HG02970 (cell line): ENCODE measurements at regions not wholly inside any gene's neighbourhood (a gene's known extent, or its start where the extent isn't known, plus 50 kb on each side); places are given as distances from the start of the nearest gene placed in this dataset.

Experiments
- ATAC-seq: cut with Tn5 transposase; IDR thresholded peaks from one replicate; pipeline ENCODE4 v1.9.1; 2021; ENCODE audit warnings: mild to moderate bottlenecking, moderate library complexity, moderate number of reproducible peaks; ENCODE audit not compliant: unreplicated experiment, low FRiP score

DNA sequence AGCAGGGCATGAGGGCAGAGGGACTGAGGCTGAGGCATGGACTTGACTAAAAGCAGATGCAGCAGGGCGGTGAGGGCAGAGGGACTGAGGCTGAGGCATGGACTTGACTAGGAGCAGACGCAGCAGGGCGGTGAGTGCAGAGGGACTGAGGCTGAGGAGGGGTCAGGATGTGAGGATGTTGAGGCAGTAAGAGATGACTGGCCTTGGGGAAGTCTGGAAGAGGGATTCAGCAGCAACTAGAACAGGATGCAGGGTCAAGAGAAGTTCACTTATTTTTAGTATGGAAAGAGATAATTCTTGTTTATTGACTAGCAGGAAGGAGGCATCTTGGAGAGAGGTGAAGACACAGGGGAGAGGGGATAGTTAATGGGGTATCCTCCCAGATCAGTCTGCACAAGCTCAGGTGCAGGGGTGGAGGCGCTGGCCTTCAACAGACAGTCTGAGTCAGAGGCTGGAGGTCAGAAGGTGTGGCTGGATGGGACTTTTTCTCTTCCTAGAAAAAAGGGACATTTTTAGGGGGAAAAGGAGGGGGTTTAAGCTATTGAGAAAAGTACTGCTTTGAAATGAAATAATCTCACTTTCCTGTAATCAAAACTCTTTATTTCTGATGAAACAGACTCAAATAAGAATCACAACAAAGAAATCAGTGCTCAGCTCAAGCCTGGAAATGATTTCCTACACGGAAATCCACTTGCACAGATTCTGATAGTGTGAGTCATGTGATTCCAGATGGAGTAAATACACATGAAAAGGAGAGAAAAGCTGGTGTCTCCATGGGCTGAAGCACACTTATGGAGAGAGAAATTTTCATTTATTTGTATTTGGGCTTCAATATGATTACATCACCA, 130.9 kb downstream of the PALM2AKAP2 start:
- ATAC-seq: no peak

DNA sequence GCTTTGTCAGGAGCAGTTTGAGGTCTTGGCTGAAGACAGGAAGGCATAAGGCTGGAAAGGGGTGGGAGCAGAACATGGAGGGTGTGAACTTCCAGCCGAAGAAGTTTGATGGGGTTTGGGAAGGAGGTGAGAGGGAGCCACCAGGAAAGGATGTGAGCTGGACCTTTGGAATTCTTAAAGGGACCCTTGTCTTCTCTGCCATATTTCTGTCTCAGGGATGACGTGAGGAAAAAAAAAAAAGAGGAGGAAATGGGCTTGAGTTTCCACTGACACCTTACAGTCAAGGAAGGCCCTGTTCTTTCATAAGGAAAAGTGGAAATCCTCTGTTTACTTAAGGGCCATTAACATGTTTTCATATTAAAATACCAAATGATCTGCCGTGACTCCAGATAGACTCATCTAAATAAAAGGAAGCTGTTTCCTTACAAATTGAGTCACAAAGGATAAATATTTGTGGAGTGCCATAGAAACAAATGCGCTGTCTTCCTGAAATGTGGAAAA, 132.1 kb downstream of the PALM2AKAP2 start:
- ATAC-seq: no peak

DNA sequence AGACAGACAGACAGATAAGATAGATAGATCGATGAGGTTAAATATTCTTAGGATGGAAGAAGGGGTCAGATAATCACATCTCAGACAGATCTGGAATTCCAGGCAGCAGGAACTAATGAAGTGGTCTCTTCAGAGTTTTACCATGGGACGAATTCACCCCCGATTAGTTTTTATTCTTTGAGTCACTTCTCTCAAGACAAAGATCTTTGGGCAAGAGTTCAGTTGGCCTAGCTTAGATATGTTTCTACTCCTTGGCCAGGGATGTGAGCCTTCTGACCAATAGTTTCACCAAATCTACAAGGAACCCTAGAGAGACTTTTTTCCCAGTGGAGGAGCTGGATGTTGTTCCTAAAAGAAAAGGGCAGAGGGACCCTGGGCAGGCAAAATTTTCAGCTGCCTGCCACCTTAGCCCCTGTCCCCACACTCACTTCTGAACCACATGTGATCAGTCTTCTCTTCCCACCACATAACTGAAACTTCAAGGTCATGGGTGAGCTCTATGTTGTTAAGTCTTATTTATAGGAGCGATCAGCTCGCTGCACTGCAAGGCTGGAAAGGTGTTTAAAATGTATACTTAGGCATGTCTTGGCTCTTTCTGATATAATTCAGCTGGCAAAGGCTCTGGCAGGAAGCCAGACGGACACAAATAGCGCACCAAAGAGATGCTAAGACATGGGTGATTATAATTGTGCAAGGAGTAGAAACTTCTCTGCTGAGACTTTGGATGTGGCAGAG, 132.9 kb downstream of the PALM2AKAP2 start:
- ATAC-seq: no peak

DNA sequence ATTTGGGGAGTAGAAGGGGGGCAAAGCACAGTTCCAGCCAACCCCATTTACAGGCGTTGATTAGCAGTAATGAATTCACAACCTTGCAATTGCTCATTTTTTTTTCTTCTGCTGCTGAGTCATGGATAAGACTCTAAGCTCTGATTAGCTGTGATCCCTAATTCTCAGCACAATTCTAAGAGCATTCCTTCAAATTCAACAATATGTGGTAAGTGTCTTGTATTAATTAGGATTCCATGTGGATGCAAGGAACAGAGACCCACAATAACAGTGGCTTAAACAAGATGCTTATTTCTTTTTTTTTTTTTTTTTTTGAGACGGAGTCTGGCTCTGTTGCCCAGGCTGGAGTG, 133.4 kb downstream of the PALM2AKAP2 start:
- ATAC-seq: no peak

DNA sequence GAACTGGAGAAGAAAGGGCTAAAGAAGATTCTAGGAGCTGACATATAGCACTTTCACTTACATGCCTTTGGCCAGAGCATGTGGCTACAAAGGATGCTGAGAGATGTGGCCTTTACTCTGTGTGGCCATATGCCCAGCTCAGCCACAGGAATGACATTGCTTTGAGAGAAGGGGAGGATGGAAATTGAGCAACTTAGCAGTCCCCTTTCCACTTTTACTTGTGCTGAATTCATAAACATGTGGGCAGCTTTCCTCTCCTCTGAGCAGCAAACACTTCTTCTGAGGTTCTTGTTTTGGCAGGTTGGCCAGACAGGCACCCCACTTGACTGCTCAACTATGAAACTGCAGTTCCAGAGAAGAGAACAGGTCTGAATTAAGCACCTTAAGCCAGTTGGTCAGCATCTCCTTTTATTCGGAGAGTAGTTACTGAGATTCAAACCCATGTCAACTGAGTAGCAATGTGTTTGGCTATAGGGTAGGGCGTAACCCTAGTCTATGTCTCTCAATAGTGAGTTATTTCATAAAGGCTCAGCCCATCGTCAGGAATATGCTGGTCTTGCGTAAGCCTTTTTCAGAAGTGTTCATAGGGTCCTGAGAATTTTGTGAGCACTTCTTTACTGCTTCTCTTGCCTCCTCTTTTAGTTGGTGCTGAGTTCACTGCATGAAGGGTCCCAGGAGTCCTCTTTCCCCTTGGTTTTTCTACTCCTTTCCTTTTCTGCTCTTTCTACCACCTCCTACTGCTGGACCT, 134.5 kb downstream of the PALM2AKAP2 start:
- ATAC-seq: no peak

DNA sequence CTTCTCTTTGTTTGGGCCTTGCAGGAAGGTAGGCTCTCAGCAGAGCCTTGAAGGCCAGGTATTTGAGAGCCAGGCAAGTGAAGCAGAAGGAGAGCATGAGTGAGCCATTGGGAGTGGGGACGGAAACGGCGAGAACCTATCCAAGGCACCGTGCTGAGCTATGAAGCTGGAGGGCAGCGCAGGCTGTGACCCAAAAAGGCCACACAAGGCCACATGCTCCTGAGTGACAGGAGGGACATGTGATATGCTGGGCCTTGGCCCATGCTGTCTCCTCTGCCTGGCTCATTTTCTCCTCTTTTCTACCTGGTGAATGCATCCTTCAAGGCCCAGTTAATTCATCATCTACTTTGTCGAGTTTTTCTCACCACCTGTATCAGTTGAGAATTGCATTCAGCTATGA, 136.3 kb downstream of the PALM2AKAP2 start:
- no peak for ATAC-seq

DNA sequence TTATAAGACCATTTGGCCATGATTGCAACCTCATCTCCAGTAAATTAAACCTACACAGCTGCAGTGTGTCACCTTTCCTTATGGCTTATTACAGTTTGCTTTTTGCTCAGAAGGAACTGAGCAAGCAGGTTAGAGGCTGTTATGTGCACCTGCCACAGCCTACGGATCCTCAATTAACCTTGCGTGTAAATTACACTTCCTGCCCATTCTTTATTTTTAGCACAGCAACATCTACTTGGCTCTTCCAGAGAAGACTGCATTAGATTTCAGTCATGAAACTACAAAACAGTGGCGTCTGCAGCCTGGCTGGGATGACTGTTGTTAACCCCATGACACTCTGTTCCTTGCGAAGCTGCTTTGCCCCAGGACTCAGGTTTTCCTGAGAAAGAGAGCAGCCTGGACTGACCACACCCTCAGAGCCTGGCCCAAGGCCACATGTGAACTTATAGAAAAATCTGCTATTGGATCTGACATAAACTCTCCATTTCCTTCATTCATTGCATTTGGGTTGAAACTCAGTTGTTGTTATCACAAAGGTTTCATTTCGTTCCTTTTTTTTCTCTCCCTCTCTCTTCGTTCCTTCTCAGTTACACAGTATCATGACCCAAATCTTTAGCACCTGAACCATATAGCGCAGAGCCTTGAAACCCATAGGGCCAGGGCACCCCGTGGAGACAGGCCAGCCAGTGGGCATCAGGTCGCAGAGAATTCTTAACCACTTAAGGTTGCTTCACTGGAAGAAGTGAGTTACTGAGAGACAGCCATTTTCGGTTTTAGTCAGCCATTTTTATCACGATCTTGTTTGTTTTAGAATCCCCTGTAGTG, 138.6 kb downstream of the PALM2AKAP2 start:
- ATAC-seq: peak; percentile 42

DNA sequence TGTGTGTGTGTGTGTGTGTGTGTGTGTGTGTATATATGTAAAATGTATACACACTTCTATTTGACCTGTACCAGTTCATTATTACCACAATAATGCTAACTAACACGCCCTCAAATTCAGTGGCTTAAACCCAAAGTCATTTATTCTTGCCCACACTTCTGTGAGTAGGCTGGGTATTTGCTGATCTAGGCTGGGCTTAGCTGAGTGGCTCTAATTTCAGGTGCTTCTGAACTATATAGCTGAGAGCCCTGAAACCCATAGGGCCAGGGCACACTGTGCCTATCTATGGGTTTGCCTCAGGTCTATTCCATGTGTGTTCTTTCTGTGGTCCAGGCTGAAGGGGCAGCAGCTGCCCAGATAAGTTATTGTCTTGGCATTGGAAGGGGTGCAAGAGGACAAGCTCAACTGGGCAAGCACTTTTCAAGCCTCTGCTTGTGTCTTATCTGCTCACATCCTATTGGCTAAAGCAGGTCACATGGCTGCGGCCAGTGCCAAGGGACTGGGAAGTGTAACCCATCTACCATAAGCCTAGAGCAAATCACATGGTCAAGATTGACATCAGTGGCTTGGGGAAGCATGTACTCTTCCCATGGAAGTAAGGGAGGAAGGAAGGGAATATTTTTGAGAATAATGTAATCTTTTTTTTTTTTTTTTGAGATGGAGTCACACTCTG, 139.9 kb downstream of the PALM2AKAP2 start:
- ATAC-seq: no peak

DNA sequence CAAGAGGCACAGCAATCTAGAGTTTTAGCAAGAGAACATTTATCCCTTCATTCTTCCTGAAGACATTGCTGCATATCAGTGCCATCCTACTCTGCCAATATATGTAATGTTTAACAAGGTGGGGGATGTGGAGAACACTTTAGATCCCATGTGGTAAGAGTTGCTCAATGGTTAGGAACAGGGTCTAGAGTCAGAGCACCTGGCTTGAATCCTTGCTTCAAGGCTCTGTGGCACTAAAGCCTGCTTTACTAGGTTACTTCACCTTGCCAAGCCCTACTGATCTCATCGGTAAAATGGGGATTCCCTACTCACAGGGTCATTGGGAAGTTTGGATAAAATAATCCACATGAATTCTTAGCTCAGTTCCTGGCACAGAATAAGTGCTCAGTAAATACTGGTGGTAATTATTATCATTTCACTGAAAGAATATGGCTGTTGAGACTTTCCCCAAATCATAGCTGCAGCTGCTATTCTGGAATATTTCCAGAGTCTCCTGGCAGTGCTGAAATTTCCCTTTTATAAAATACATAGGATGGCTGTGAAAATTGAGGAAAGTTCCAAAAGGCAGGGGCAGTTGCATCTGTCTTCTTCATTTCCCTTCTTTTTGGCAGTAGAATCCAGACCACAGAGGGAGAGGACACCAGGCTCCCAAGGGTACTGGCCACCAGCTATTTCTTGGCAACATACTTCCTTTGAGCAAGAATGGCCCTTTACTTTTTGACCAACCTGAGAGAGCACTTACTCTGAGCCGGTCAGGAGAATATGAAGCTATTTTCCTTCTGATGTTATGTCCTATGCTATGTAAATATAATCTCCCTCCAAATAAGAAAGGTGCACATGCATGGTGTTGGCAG, 142.8 kb downstream of the PALM2AKAP2 start:
- ATAC-seq: no peak

DNA sequence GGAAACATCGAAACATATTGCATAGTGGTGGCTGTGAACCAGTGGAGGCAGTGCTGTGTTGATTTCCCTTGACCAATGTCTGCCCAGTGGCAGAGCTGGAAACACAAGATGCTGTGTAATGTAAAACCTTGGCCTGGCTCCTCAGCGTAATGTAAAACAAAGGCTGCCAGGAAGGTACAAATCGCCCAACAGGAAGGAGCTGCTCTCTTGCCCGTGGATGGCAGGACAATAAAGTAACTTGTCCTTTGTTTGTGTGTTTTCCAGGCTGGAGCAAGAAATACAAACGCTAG, 143.4 kb downstream of the PALM2AKAP2 start:
- no peak for ATAC-seq

DNA sequence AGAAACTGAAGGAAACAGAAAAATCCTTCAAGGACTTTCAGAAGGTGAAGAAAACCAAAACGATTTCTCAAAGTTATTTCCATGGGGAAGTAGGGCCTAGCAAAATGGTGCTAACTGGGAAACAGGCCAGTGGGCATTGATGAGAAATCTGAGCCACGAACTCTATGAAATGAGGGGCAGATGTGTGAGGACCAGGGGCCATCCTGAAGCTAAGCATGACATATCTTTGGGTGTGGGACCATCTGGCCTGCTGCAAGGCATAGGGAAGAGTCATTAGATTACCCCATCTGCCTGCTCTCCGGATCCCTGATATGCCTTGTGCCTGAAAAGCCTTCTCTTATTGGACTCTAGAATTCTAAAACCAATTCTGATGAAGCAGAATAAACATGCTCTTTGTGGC, 143.8 kb downstream of the PALM2AKAP2 start:
- no peak for ATAC-seq

DNA sequence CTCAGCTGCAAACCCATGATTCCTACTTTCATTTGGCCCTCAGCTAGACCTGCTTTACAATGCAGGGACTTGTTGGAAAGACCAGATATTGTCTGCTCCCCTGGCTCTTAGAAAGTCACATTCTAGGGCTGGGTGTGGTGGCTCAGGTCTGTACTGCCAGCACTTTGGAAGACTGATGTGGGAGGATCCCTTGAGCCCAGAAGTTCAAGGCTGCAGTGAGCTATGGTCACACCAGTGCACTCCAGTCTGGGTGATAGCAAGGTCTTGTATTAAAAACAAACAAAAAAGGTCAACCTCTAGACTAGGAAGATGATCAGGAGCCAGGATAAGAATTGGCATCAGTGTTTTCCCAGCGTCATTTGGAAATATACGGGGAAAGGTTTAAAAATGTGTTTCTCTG, 145.8 kb downstream of the PALM2AKAP2 start:
- no peak for ATAC-seq

DNA sequence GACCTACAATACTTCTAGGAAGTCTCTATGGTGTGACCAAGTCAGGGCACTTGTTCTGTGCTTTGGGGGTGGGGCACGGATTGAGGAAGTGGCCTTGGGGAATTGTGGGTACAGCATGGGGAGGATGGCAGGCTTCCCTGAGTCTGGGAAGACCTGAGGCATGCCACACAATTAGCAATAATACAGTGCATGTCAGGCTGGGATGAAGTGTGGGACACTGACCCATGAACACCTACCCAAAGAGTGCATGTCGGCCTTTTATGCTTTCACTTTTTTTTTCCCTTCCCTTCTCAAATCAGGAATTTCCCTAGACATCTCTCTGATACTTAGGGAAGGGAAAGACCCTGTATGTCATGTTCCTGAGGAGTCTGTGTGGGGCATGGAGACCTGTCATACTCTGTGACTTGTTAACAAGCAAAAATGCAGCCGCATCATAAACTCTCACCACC, 146.4 kb downstream of the PALM2AKAP2 start:
- ATAC-seq: no peak

DNA sequence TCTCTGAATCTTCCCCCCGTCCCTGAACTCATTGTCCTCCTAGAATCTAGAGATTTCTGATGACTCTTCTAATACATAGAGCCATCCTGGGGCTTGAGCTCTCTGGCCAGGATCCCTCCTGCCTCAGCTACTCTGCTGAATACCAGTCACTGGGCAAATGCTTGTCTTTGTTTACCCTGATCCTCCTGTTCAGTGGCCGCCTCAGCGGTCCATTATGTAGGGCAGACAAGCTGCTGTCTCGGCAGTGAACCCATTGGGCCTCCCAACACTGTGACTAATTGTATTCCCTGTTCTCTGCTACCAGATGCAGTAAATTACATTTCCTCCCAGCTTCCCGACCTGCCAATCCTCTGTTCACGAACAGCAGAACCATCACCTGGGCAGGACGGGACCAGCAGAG, 151.6 kb downstream of the PALM2AKAP2 start:
- no peak for ATAC-seq

DNA sequence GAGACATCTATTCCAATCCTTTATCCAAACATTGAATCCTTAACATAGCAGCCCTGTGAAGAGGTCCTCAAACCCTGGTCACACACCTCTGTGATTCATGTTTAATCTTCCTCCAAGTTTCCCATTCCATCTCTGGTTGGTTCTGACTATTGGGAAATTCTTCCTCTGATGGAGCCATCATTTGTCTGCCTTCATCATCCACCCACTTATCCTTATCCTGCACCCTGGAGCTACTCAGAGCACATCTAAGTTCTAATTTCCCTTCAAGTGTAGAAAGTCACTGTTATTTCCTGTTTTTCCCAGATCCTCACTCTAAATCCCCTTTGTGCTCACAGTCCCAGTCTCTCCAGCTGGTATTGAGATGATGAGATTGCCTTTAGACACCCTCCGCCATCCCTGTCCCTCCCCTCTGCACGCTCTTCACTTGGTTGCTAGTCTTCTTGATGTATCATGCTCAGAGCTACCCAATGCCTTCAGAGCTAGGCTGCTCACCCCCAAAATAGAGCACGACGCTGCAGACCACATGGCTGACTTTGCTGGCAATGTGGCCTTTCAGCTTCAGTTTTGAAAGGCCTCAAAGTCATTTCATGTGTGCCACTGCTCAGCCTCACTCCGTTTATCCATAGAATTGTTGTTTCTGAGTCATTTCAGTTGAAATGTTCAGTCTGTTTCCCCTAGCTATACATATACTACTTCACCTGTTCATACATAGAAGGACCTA, 154.3 kb downstream of the PALM2AKAP2 start:
- no peak for ATAC-seq

DNA sequence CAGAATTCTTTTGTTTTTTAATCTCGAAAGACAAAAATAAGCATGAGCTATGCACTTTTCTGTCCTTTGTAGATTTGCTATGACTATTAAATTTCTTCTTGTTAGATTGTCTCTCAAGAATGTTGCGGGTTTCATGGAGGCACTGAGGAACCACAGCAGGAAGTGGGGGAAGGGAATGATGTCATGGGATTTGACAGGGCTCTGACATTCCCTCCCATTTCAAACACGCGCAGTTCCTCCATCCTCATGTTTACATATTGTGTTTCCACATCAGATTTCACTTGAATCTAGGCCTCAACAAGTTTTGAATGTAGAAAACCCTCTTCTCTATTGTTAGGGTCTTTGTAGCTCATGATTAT, 154.8 kb downstream of the PALM2AKAP2 start:
- ATAC-seq: no peak

DNA sequence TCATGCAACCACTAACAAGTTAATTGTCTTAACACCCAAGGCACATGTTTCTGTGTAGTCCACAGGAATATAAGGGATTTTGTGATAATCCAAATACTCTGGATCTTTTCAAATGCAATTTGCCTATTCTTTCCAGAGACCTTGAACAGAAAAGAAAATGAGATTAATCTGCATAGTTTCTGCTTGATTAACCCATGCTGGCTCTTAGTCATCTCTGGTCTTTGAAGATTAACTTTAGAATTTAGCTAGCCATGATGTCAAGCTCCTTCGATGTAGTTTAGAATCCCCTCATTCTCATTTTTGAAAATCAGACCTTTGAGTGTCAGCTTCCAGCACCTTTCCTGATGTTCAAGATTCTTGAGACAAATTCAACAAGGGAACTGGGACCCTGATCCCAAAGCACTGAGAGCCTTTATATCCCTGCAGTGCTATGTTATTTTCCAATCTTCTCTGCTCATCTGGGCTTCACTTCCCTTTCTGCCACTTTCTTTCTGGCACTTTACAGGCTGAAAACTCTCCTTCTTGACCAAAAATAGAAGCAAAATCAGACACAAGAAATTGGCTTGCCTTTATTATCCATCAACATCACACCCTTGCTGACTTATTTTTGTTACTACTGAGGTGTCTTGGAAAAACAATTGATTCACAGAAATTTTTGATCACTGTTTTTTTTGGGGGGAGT, 155.5 kb downstream of the PALM2AKAP2 start:
- ATAC-seq: no peak
